Mesenchymal stem cell (in vitro differentiated cells and primary cell): ENCODE measurements at regions not wholly inside any gene's neighbourhood (a gene's known extent, or its start where the extent isn't known, plus 50 kb on each side); places are given as distances from the start of the nearest gene placed in this dataset.

Experiments
- DNase-seq: peaks from one replicate; pipeline ENCODE4 v3.0.0-alpha.2; 2013
- H2AFZ ChIP-seq: one replicate; pipeline ENCODE4 v1.6.1; 2013; ENCODE audit warnings: low read depth, mild to moderate bottlenecking, control low read depth, inconsistent platforms, low read length, moderate library complexity
- H2AK5ac ChIP-seq: 2 replicates; pipeline ENCODE4 v1.6.1; 2013; ENCODE audit warnings: low read length, moderate library complexity, mild to moderate bottlenecking, inconsistent platforms; ENCODE audit not compliant: severe bottlenecking
- H2BK120ac ChIP-seq: one replicate; pipeline ENCODE4 v1.6.1; 2013; ENCODE audit warnings: low read depth, mild to moderate bottlenecking, inconsistent platforms, low read length, moderate library complexity
- H2BK12ac ChIP-seq, 2 experiments: one replicate each; pipeline ENCODE4 v1.6.1; 2013; ENCODE audit warnings: inconsistent platforms in 2 of 2, low read length in 2 of 2, mild to moderate bottlenecking in 2 of 2, moderate library complexity in 2 of 2, control low read depth in 1 of 2
- H2BK15ac ChIP-seq: one replicate; pipeline ENCODE4 v1.6.1; 2013; ENCODE audit warnings: mild to moderate bottlenecking, low read depth, inconsistent platforms; ENCODE audit not compliant: poor library complexity, severe bottlenecking
- H2BK5ac ChIP-seq: 2 replicates; pipeline ENCODE4 v1.6.1; 2013; ENCODE audit warnings: low read depth, mild to moderate bottlenecking, low read length, control low read depth, inconsistent platforms; ENCODE audit not compliant: poor library complexity, severe bottlenecking
- H3K14ac ChIP-seq, 2 experiments: one replicate each; pipeline ENCODE4 v1.6.1; 2013; ENCODE audit warnings: inconsistent platforms in 2 of 2, low read length in 2 of 2, control low read depth in 1 of 2, mild to moderate bottlenecking in 1 of 2, moderate library complexity in 1 of 2
- H3K18ac ChIP-seq, 2 experiments: one replicate each; pipeline ENCODE4 v1.6.1; 2013; ENCODE audit warnings: inconsistent platforms in 2 of 2, low read length in 2 of 2, control low read depth in 1 of 2, low read depth in 1 of 2, mild to moderate bottlenecking in 1 of 2
- H3K23ac ChIP-seq, 2 experiments: one replicate each; pipeline ENCODE4 v1.6.1; 2013; ENCODE audit warnings: inconsistent platforms in 2 of 2, low read length in 2 of 2, mild to moderate bottlenecking in 2 of 2, moderate library complexity in 2 of 2, control low read depth in 1 of 2
- H3K27ac ChIP-seq: 2 replicates; pipeline ENCODE4 v1.5.1; 2013; ENCODE audit warnings: mild to moderate bottlenecking, moderate library complexity, low read length, control low read depth, inconsistent platforms; ENCODE audit not compliant: poor library complexity, severe bottlenecking
- H3K27me3 ChIP-seq, 2 experiments: 2 replicates each; pipeline versions ENCODE4 v1.6.1 to v1.7.0; 2013; ENCODE audit warnings: low read length in 2 of 2, mild to moderate bottlenecking in 2 of 2, moderate library complexity in 2 of 2, control low read depth in 1 of 2, inconsistent platforms in 1 of 2; ENCODE audit not compliant: control insufficient read depth in 1 of 2, insufficient read depth in 1 of 2
- H3K36me3 ChIP-seq, 2 experiments: 2 replicates each; pipeline versions ENCODE4 v1.6.1 to v1.7.0; 2013; ENCODE audit warnings: low read length in 2 of 2, control low read depth in 1 of 2, inconsistent platforms in 1 of 2, low read depth in 1 of 2, mild to moderate bottlenecking in 1 of 2; ENCODE audit not compliant: insufficient read depth in 2 of 2, control insufficient read depth in 1 of 2
- H3K4ac ChIP-seq, 2 experiments: one replicate each; pipeline ENCODE4 v1.6.1; 2013; ENCODE audit warnings: inconsistent platforms in 2 of 2, low read length in 2 of 2, mild to moderate bottlenecking in 2 of 2, moderate library complexity in 2 of 2, control low read depth in 1 of 2, low read depth in 1 of 2
- H3K4me1 ChIP-seq: 2 replicates; pipeline ENCODE4 v1.6.1; 2013; ENCODE audit warnings: low read depth, low read length, control low read depth; ENCODE audit not compliant: control insufficient read depth, insufficient read depth
- H3K4me2 ChIP-seq: 2 replicates; pipeline ENCODE4 v1.6.1; 2013; ENCODE audit warnings: low read length, mild to moderate bottlenecking, inconsistent platforms; ENCODE audit not compliant: poor library complexity, severe bottlenecking
- H3K4me3 ChIP-seq, 2 experiments: 2 replicates each; pipeline versions ENCODE4 v1.5.1 to v1.7.0; 2013; ENCODE audit warnings: low read length in 2 of 2, mild to moderate bottlenecking in 2 of 2, control low read depth in 1 of 2, low read depth in 1 of 2; ENCODE audit not compliant: insufficient read depth in 1 of 2
- H3K79me1 ChIP-seq: replicated peaks from 2 replicates; pipeline ENCODE4 v1.6.1; 2013; ENCODE audit warnings: mild to moderate bottlenecking, control low read depth, low read length, inconsistent platforms; ENCODE audit not compliant: poor library complexity, severe bottlenecking
- H3K9ac ChIP-seq: 2 replicates; pipeline ENCODE4 v1.7.0; 2013; ENCODE audit warnings: mild to moderate bottlenecking, low read length, moderate library complexity
- H3K9me3 ChIP-seq: 2 replicates; pipeline ENCODE4 v1.7.0; 2013; ENCODE audit warnings: mild to moderate bottlenecking, low read length; ENCODE audit not compliant: control insufficient read depth
- H4K8ac ChIP-seq: one replicate; pipeline ENCODE4 v1.6.1; 2013; ENCODE audit warnings: inconsistent platforms, mild to moderate bottlenecking, low read length, moderate library complexity
- H4K91ac ChIP-seq: one replicate; pipeline ENCODE4 v1.6.1; 2013; ENCODE audit warnings: mild to moderate bottlenecking, low read length, inconsistent platforms
- WGBS: methylation state at CpG from one replicate; pipeline ENCODE4 v1.1.7; 2013; ENCODE audit warnings: mixed read lengths; 5-methylcytosine and 5-hydroxymethylcytosine counted together

- DNase-seq = no peak
- Histone ChIP-seq H3K18ac (no peak overlapping the region), H3K9ac (no peak overlapping the region), H3K4ac (no peak overlapping the region), H4K8ac (no peak overlapping the region), H3K23ac (no peak overlapping the region), H4K91ac (no peak overlapping the region), H2BK12ac (no peak overlapping the region), H2BK15ac (no peak overlapping the region), H3K27me3 (peaks cover 0 to 29% of the 10 kb centered on the region in 2 experiments), H2BK5ac (no peak overlapping the region), H3K4me2 (no peak overlapping the region), H3K9me3 (no peaks in the 10 kb centered on the region), H3K27ac (no peak overlapping the region), H3K4me3 (no peak overlapping the region), H2BK120ac (no peak overlapping the region), H2AK5ac (no peak overlapping the region), H3K79me1 (no peaks in the 10 kb centered on the region), H3K4me1 (no peaks in the 10 kb centered on the region), H2AFZ (no peak overlapping the region), H3K14ac (no peak overlapping the region), H3K36me3 (no peaks in the 10 kb centered on the region)
- WGBS = 80% methylated on average over 2 of the region's 2 CpGs
These were observed 124.3 kb upstream of the CACNA1E start for GRCh38 chr1:181359012-181359411.

GRCh38 chr1:181364801-181365200 is 118.5 kb upstream of the CACNA1E start:
- H3K9ac ChIP-seq = no peak overlapping the region
- no peak overlapping the region for H4K8ac ChIP-seq
- H2BK15ac ChIP-seq = no peak overlapping the region
- H3K79me1 ChIP-seq = no peaks in the 10 kb centered on the region
- H3K4me1 ChIP-seq = no peaks in the 10 kb centered on the region
- no peaks in the 10 kb centered on the region for H3K36me3 ChIP-seq
- no peak overlapping the region for H3K27ac ChIP-seq
- H3K14ac ChIP-seq = no peak overlapping the region
- H2BK12ac ChIP-seq = no peak overlapping the region
- no peak overlapping the region for H3K23ac ChIP-seq
- H3K4me2 ChIP-seq = no peak overlapping the region
- H3K27me3 ChIP-seq = no peaks in the 10 kb centered on the region
- no peak overlapping the region for H2BK120ac ChIP-seq
- no peak overlapping the region for H3K4ac ChIP-seq
- H3K4me3 ChIP-seq = no peak overlapping the region
- H3K9me3 ChIP-seq = no peaks in the 10 kb centered on the region
- no peak overlapping the region for H2BK5ac ChIP-seq
- WGBS = 51% methylated on average over 3 of the region's 3 CpGs
- H3K18ac ChIP-seq = no peak overlapping the region
- DNase-seq = no peak
- no peak overlapping the region for H2AK5ac ChIP-seq
- no peak overlapping the region for H4K91ac ChIP-seq
- no peak overlapping the region for H2AFZ ChIP-seq

GRCh38 chr1:181366910-181367309 is 116.4 kb upstream of the CACNA1E start:
- H2AK5ac ChIP-seq = no peak overlapping the region
- H3K23ac ChIP-seq = no peak overlapping the region
- H3K27me3 ChIP-seq = no peaks in the 10 kb centered on the region
- H3K18ac ChIP-seq = no peak overlapping the region
- no peak overlapping the region for H2BK120ac ChIP-seq
- DNase-seq = no peak
- WGBS = 84% methylated on average over 8 of the region's 8 CpGs
- H4K8ac ChIP-seq = no peak overlapping the region
- no peak overlapping the region for H2BK15ac ChIP-seq
- H2AFZ ChIP-seq = no peak overlapping the region
- H2BK5ac ChIP-seq = no peak overlapping the region
- H3K27ac ChIP-seq = no peak overlapping the region
- no peak overlapping the region for H3K4me2 ChIP-seq
- no peak overlapping the region for H3K4ac ChIP-seq
- no peaks in the 10 kb centered on the region for H3K79me1 ChIP-seq
- H3K14ac ChIP-seq = no peak overlapping the region
- H3K9me3 ChIP-seq = no peaks in the 10 kb centered on the region
- no peak overlapping the region for H4K91ac ChIP-seq
- H3K4me1 ChIP-seq = no peaks in the 10 kb centered on the region
- H3K36me3 ChIP-seq = no peaks in the 10 kb centered on the region
- no peak overlapping the region for H3K4me3 ChIP-seq
- no peak overlapping the region for H3K9ac ChIP-seq
- no peak overlapping the region for H2BK12ac ChIP-seq

GRCh38 chr1:181369416-181369815 is 113.9 kb upstream of the CACNA1E start:
- Histone ChIP-seq H2BK15ac (no peak overlapping the region), H4K8ac (no peak overlapping the region), H2AK5ac (no peak overlapping the region), H3K14ac (no peak overlapping the region), H3K27ac (no peak overlapping the region), H3K18ac (no peak overlapping the region), H3K4me3 (no peak overlapping the region), H2BK120ac (no peak overlapping the region), H3K4me2 (no peak overlapping the region), H3K36me3 (no peaks in the 10 kb centered on the region), H3K9me3 (no peaks in the 10 kb centered on the region), H3K23ac (no peak overlapping the region), H4K91ac (no peak overlapping the region), H3K27me3 (no peaks in the 10 kb centered on the region), H2AFZ (no peak overlapping the region), H3K9ac (no peak overlapping the region), H3K79me1 (no peaks in the 10 kb centered on the region), H2BK5ac (no peak overlapping the region), H2BK12ac (no peak overlapping the region), H3K4me1 (no peaks in the 10 kb centered on the region), H3K4ac (no peak overlapping the region)
- DNase-seq = no peak
- WGBS = 69% methylated on average over 4 of the region's 4 CpGs
